H1 (cell line): ENCODE measurements at regions not wholly inside any gene's neighbourhood (a gene's known extent, or its start where the extent isn't known, plus 50 kb on each side); places are given as distances from the start of the nearest gene placed in this dataset.
A peak's percentile ranks its signal among the peaks of the same experiment; 100 is the strongest.

Source experiments
- CTCF ChIA-PET: fragments of 300-600 bp; sonication (Branson Sonifier 250); formaldehyde crosslinking; loops from one replicate; lab custom pipeline; 2021; ENCODE audit not compliant: partially characterized antibody; lab: Charles Lee
- POLR2A ChIA-PET: fragments of 300-600 bp; sonication (Branson Sonifier 250); formaldehyde crosslinking; loops from one replicate; lab custom pipeline; 2021; ENCODE audit warnings: inconsistent platforms; ENCODE audit not compliant: partially characterized antibody; lab: Charles Lee
- DNase-seq, 2 experiments: peaks; one replicate each; pipeline versions ENCODE4 v3.0.0 to v3.0.0-alpha.2; 2010 to 2022; ENCODE audit warnings: low spot score in 2 of 2, low read depth in 1 of 2, mixed read lengths in 1 of 2
- FAIRE-seq: peaks from 2 replicates; lab custom pipeline; 2011; peaks lifted over from hg19 to GRCh38; lab: Jason Lieb, UNC
- H2AFZ ChIP-seq: 2 replicates; pipeline ENCODE4 v1.8.1; 2012; ENCODE audit warnings: low read length, inconsistent platforms
- H2AK5ac ChIP-seq: 2 replicates; pipeline ENCODE4 v1.6.1; 2013; ENCODE audit warnings: low read depth, low read length
- H2BK120ac ChIP-seq: replicated peaks from 2 replicates; pipeline ENCODE3; 2013; ENCODE audit warnings: low read depth, low read length, inconsistent platforms
- H2BK12ac ChIP-seq: 2 replicates; pipeline ENCODE4 v1.6.1; 2013; ENCODE audit warnings: low read depth, low read length
- H2BK15ac ChIP-seq: 2 replicates; pipeline ENCODE4 v1.6.1; 2013; ENCODE audit warnings: low read length
- H2BK20ac ChIP-seq: 2 replicates; pipeline ENCODE4 v1.6.1; 2013; ENCODE audit warnings: low read length
- H2BK5ac ChIP-seq: 2 replicates; pipeline ENCODE4 v1.6.1; 2013; ENCODE audit warnings: low read depth, low read length
- H3K14ac ChIP-seq: 2 replicates; pipeline ENCODE4 v1.6.1; 2013; ENCODE audit warnings: inconsistent platforms; ENCODE audit not compliant: insufficient read length
- H3K18ac ChIP-seq: 2 replicates; pipeline ENCODE4 v1.6.1; 2013; ENCODE audit warnings: low read length; ENCODE audit errors: extremely low read depth
- H3K23ac ChIP-seq: 2 replicates; pipeline ENCODE4 v1.6.1; 2013; ENCODE audit warnings: inconsistent platforms; ENCODE audit not compliant: insufficient read length
- H3K23me2 ChIP-seq: 2 replicates; pipeline ENCODE4 v1.6.1; 2013; ENCODE audit warnings: low read depth, low read length
- H3K27ac ChIP-seq: 2 replicates; pipeline ENCODE4 v1.6.1; 2011; ENCODE audit warnings: low read depth, low read length, inconsistent platforms
- H3K27me3 ChIP-seq, 4 experiments: replicated peaks in 1 of 4; 1 replicate in 1 of 4; 2 replicates in 3 of 4; pipeline versions ENCODE4 v1.6.1 to v1.8.1; 2011 to 2013; ENCODE audit warnings: low read length in 3 of 4, mild to moderate bottlenecking in 3 of 4, inconsistent platforms in 2 of 4, mixed read lengths in 2 of 4, moderate library complexity in 1 of 4; ENCODE audit not compliant: control insufficient read depth in 3 of 4, insufficient read depth in 3 of 4; ENCODE audit errors: extremely low read depth in 1 of 4
- H3K36me3 ChIP-seq, 4 experiments: 2 replicates each; pipeline versions ENCODE4 v1.6.1 to v1.8.1; 2011 to 2013; ENCODE audit warnings: mild to moderate bottlenecking in 4 of 4, low read length in 3 of 4, moderate library complexity in 2 of 4, control low read depth in 1 of 4, inconsistent platforms in 1 of 4; ENCODE audit not compliant: insufficient read depth in 4 of 4, control insufficient read depth in 2 of 4
- H3K4ac ChIP-seq: replicated peaks from 2 replicates; pipeline ENCODE3; 2013; ENCODE audit warnings: low read length, low read depth, mixed read lengths, inconsistent platforms; ENCODE audit not compliant: insufficient read length
- H3K4me1 ChIP-seq, 4 experiments: replicated peaks in 1 of 4; 1 replicate in 1 of 4; 2 replicates in 3 of 4; pipeline versions ENCODE4 v1.6.1 to v1.8.1; 2011 to 2013; ENCODE audit warnings: low read length in 3 of 4, inconsistent platforms in 2 of 4, mixed read lengths in 1 of 4; ENCODE audit not compliant: insufficient read depth in 4 of 4, control insufficient read depth in 3 of 4
- H3K4me2 ChIP-seq, 2 experiments: 2 replicates each; pipeline versions ENCODE4 v1.6.1 to v1.8.1; 2011 to 2013; ENCODE audit warnings: low read depth in 2 of 2, low read length in 2 of 2, control low read depth in 1 of 2, inconsistent platforms in 1 of 2, mild to moderate bottlenecking in 1 of 2; ENCODE audit not compliant: insufficient read depth in 1 of 2
- H3K4me3 ChIP-seq, 4 experiments: fragments of 200-600, 300-600 bp in 1 of 4; sonication (generic), shearing (Covaris generic), sonication (Bioruptor Twin) in 1 of 4; 2 replicates each; pipeline versions ENCODE4 v1.5.1 to v1.8.1; 2011 to 2016; ENCODE audit warnings: low read length in 4 of 4, low read depth in 3 of 4, control low read depth in 2 of 4, inconsistent platforms in 2 of 4, mild to moderate bottlenecking in 2 of 4, mixed read lengths in 1 of 4, moderate library complexity in 1 of 4; ENCODE audit not compliant: insufficient read depth in 2 of 4; ENCODE audit errors: extremely low read depth in 1 of 4
- H3K56ac ChIP-seq: replicated peaks from 2 replicates; pipeline ENCODE3; 2013; ENCODE audit warnings: low read depth, mild to moderate bottlenecking, mixed read lengths, low read length, inconsistent platforms; ENCODE audit not compliant: insufficient read length
- H3K79me1 ChIP-seq: 2 replicates; pipeline ENCODE4 v1.6.1; 2013; ENCODE audit warnings: low read depth, low read length, control low read depth
- H3K79me2 ChIP-seq, 2 experiments: 2 replicates each; pipeline versions ENCODE4 v1.6.1 to v1.8.1; 2012 to 2013; ENCODE audit warnings: low read length in 2 of 2, mild to moderate bottlenecking in 2 of 2, inconsistent platforms in 1 of 2; ENCODE audit not compliant: insufficient read depth in 2 of 2, control insufficient read depth in 1 of 2
- H3K9ac ChIP-seq, 4 experiments: replicated peaks in 1 of 4; 1 replicate in 1 of 4; 2 replicates in 3 of 4; pipeline versions ENCODE4 v1.6.1 to v1.8.1; 2011 to 2013; ENCODE audit warnings: low read depth in 3 of 4, low read length in 3 of 4, control low read depth in 2 of 4, mild to moderate bottlenecking in 2 of 4, moderate library complexity in 2 of 4, inconsistent platforms in 1 of 4; ENCODE audit errors: extremely low read depth in 1 of 4
- H3K9me3 ChIP-seq, 2 experiments: 2 replicates each; pipeline versions ENCODE4 v1.6.1 to v1.8.1; 2012 to 2013; ENCODE audit warnings: mild to moderate bottlenecking in 2 of 2, moderate library complexity in 2 of 2, control low read depth in 1 of 2, inconsistent platforms in 1 of 2, low read depth in 1 of 2, low read length in 1 of 2, mixed read lengths in 1 of 2; ENCODE audit not compliant: insufficient read depth in 2 of 2
- H4K20me1 ChIP-seq, 2 experiments: replicated peaks in 1 of 2; 2 replicates each; pipeline versions ENCODE3 to v1.8.1; 2011 to 2013; ENCODE audit warnings: inconsistent platforms in 2 of 2, low read length in 2 of 2, mild to moderate bottlenecking in 1 of 2; ENCODE audit not compliant: insufficient read depth in 2 of 2, control insufficient read depth in 1 of 2
- H4K5ac ChIP-seq: 2 replicates; pipeline ENCODE4 v1.6.1; 2013; ENCODE audit warnings: low read length, low read depth, mixed read lengths, inconsistent platforms; ENCODE audit not compliant: insufficient read length
- H4K8ac ChIP-seq: 2 replicates; pipeline ENCODE4 v1.8.0; 2013; ENCODE audit warnings: mild to moderate bottlenecking, moderate library complexity, low read length, inconsistent platforms; ENCODE audit not compliant: insufficient read depth; ENCODE audit errors: extremely low read depth
- H4K91ac ChIP-seq: replicated peaks from 2 replicates; pipeline ENCODE3; 2013; ENCODE audit warnings: low read length, mixed read lengths, inconsistent platforms; ENCODE audit not compliant: insufficient read length
- CEBPB ChIP-seq: IDR thresholded peaks from 2 replicates; pipeline ENCODE4 v1.6.1; 2012; ENCODE audit warnings: low read depth, low read length
- CHD1 ChIP-seq: IDR thresholded peaks from 2 replicates; pipeline ENCODE4 v1.6.1; 2012; ENCODE audit warnings: low read depth, low read length, improper control_type of control experiment
- WGBS, 2 experiments: shearing (Covaris generic) in 1 of 2; methylation state at CpG; one replicate each; pipeline versions ENCODE4 v1.1.6 to v1.1.7; 2013 to 2015; ENCODE audit warnings: low lambda C conversion rate in 2 of 2, mixed read lengths in 2 of 2, inconsistent platforms in 1 of 2, low coverage in 1 of 2, missing lambda C conversion rate in 1 of 2; ENCODE audit not compliant: insufficient replicate concordance in 2 of 2, insufficient coverage in 1 of 2, insufficient read length in 1 of 2; ENCODE audit errors: extremely low coverage in 1 of 2, missing lambda C conversion rate in 1 of 2; 5-methylcytosine and 5-hydroxymethylcytosine counted together

DNA sequence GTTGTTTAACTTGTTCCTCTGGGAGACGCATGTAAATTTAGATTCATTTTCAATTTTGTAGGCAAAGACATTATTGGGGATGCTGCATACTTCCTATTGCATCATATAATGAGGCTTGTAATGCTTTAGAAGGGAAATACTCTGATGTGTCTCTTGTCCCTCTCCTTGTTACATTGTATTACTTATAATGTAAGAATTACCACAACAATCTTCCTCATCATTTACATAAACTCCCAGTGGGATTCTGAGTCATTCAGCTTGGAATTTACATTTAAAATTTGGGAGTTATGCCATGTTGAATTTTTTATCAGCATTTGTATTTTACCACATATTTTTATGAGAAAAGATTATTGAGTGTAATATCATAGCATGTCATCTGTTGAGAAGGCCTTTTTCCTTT lies 963.4 kb upstream of the NRXN1 start:
- Histone ChIP-seq H3K18ac (no peak overlapping the region), H3K9me3 (no peaks in the 10 kb centered on the region), H3K79me1 (no peaks in the 10 kb centered on the region), H3K9ac (no peak overlapping the region), H3K79me2 (no peaks in the 10 kb centered on the region), H3K27me3 (no peaks in the 10 kb centered on the region), H2AFZ (no peak overlapping the region), H3K27ac (no peak overlapping the region), H4K5ac (no peak overlapping the region), H2BK15ac (no peak overlapping the region), H3K23ac (no peak overlapping the region), H2BK120ac (no peak overlapping the region), H3K4me2 (no peak overlapping the region), H3K4ac (no peak overlapping the region), H2BK12ac (no peak overlapping the region), H3K4me3 (no peak overlapping the region), H4K91ac (no peak overlapping the region), H3K56ac (no peak overlapping the region), H3K36me3 (no peaks in the 10 kb centered on the region; a peak in 1 of 8 replicates), H2BK5ac (no peak overlapping the region), H4K8ac (no peak overlapping the region), H2BK20ac (no peak overlapping the region), H2AK5ac (no peak overlapping the region), H4K20me1 (no peaks in the 10 kb centered on the region), H3K23me2 (no peaks in the 10 kb centered on the region), H3K14ac (no peak overlapping the region), H3K4me1 (no peaks in the 10 kb centered on the region)
- CTCF ChIA-PET, result interaction anchor here (1.2 kb wide), 1 partner anchor 200 kb away, joined by 3 read pairs; no protein-coding TSS in a partner anchor
- TF ChIP-seq CEBPB, result 0 out of 2 replicates have a peak, but pooled peaks have one; percentile 33
- no peak for TF ChIP-seq CHD1
- FAIRE-seq (no peak), DNase-seq (no peak)
- 82% methylated on average over 1 of the region's 1 CpG; no CpG with 5 or more reads in 1 of the 2 experiments for WGBS, 2 experiments
- POLR2A ChIA-PET, result no interaction called here
